ENCODE measurements at regions not wholly inside any gene's neighbourhood (a gene's known extent, or its start where the extent isn't known, plus 50 kb on each side); places are given as distances from the start of the nearest gene placed in this dataset.

DNA sequence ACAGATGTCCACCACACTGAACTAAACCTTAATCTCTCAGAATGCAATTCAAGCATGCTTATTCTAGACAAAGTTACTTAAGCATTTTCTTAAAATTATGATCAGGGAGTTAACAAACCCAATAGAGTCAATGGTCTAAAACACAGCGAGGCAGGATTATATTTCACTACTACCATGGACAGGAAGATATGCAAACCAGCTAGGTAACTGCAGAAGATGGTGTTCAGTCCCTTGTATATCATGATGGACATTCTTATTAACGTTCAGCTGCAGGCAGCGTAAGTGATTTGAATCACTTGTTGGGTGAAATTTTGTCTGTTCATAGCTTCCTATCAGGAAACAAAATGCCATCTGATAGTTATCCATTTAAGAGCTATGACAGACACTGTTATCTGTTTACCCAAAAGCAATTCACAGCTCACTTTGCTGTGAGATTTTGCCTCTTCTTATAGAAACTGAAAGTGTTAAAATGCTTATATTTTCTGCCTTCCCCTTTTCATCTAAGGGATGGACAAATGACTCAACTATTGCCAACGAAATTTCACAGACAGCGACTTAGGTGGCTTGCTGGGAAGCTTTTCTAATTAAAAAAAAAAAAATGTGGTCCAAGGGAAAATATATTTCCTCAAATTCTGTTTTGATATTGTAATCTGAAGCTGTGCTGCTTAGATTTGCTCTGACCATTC lies 591.9 kb downstream of the DACH1 start:
- no peaks in the 10 kb centered on the region for H3K27me3 Mint-ChIP-seq
- no peak overlapping the region for H3K4me3 Mint-ChIP-seq
- no peaks in the 10 kb centered on the region for H3K36me3 Mint-ChIP-seq
- DNase-seq, result no peak
- no peak overlapping the region for H3K27ac Mint-ChIP-seq
- no peaks in the 10 kb centered on the region for H3K4me1 Mint-ChIP-seq
- CTCF ChIA-PET, result interaction anchor here (0.7 kb wide), 1 partner anchor 61 kb away, joined by 3 read pairs; no protein-coding TSS in a partner anchor
- no peaks in the 10 kb centered on the region for H3K9me3 Mint-ChIP-seq

DNA sequence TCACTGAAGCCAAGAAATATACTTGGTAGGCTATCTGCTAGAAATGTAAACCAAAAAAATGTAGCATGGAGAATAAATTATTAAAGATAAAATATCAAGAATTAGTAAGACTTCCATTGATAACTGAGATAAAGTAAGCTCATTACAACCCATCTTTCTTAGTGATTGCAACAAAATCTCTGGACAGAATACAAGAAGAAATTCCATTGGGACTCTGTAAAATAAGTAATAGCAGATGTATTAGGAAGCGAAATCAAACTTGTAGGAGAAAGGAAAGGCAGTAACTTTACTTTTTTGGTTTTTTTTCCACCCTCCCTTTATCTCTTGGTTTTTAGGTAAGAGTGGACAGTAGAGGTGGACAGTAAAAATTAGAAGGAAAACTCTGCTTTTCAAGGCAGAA lies 605.7 kb downstream of the DACH1 start:
- CTCF ChIA-PET, result no interaction called here

DNA sequence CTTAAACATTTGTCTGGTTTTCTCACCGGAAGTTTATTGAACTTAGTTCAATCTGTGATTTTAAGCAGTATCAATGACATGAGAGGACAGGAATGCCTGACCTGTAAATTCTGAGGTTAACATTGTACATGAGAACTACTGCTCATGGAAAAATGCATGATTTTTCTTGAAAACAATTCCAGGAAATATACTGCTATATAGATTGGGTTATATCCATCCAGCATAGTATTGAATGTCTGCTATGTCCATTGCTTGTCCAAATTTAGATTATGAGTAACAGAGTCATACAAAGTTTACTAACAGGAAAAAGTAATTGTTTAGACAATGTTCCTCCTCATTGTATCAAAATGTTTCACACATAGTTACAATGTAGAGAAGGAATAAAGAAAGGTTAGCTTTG lies 606.8 kb downstream of the DACH1 start:
- no peak overlapping the region for H3K27ac Mint-ChIP-seq
- H3K4me1 Mint-ChIP-seq, result no peaks in the 10 kb centered on the region
- no peaks in the 10 kb centered on the region for H3K36me3 Mint-ChIP-seq
- H3K4me3 Mint-ChIP-seq, result no peak overlapping the region
- CTCF ChIA-PET, result no interaction called here
- DNase-seq, result no peak
- no peaks in the 10 kb centered on the region for H3K9me3 Mint-ChIP-seq
- no peaks in the 10 kb centered on the region for H3K27me3 Mint-ChIP-seq

More for the DNA sequence above, 605.7 kb downstream of the DACH1 start:
- Mint-ChIP-seq H3K4me3 (no peak overlapping the region), H3K4me1 (no peaks in the 10 kb centered on the region), H3K27me3 (no peaks in the 10 kb centered on the region), H3K36me3 (no peaks in the 10 kb centered on the region), H3K27ac (no peak overlapping the region), H3K9me3 (no peaks in the 10 kb centered on the region)
- no peak for DNase-seq

- DNase-seq, result no peak
- no peak overlapping the region for H3K4me3 Mint-ChIP-seq
- CTCF ChIA-PET, result no interaction called here
- H3K27ac Mint-ChIP-seq, result no peak overlapping the region
- no peaks in the 10 kb centered on the region for H3K27me3 Mint-ChIP-seq
- no peaks in the 10 kb centered on the region for H3K4me1 Mint-ChIP-seq
- no peaks in the 10 kb centered on the region for H3K36me3 Mint-ChIP-seq
- H3K9me3 Mint-ChIP-seq, result no peaks in the 10 kb centered on the region
Measured at GRCh38 chr13:71255633-71256032, 611.4 kb downstream of the DACH1 start.

- Mint-ChIP-seq H3K27me3 (no peaks in the 10 kb centered on the region), H3K4me3 (no peak overlapping the region), H3K9me3 (no peaks in the 10 kb centered on the region), H3K36me3 (no peaks in the 10 kb centered on the region), H3K27ac (no peak overlapping the region), H3K4me1 (no peaks in the 10 kb centered on the region)
- CTCF ChIA-PET, result no interaction called here
- no peak for DNase-seq
Measured at GRCh38 chr13:71254384-71254783, 612.6 kb downstream of the DACH1 start.

DNA sequence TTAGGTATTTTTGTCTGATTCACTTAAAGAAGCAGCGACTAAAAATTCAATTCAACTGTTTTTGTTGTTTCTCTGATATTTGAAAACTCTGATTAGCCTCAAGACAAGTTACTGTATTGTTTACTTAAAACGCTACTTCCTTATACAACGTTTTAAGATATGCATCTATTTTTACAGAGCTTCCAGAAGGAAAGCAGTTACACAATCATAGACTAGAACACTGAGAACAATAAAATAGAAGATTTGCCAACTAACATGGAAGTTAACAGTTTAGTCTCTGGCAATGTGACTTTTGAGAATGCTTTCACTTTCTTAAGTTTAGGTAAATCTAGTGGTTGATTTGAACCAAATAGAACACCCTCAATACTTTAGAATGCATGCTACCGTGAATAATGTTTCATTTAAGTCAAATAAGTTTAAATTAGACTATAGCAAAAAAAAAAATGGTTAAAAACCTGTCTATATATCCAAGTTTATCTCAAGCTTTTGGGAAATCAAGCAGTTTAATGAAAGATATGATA lies 614.8 kb downstream of the DACH1 start:
- Mint-ChIP-seq H3K36me3 (no peaks in the 10 kb centered on the region), H3K4me3 (no peak overlapping the region), H3K4me1 (no peaks in the 10 kb centered on the region), H3K27ac (no peak overlapping the region), H3K27me3 (no peaks in the 10 kb centered on the region), H3K9me3 (no peaks in the 10 kb centered on the region)
- CTCF ChIA-PET, result no interaction called here
- DNase-seq, result no peak

GRCh38 chr13:71251292-71251951 lies 615.6 kb downstream of the DACH1 start:
- H3K36me3 Mint-ChIP-seq, result no peaks in the 10 kb centered on the region
- no peaks in the 10 kb centered on the region for H3K9me3 Mint-ChIP-seq
- CTCF ChIA-PET, result interaction anchor here (0.6 kb wide), 1 partner anchor 83 kb away, joined by 3 read pairs; no protein-coding TSS in a partner anchor
- no peak overlapping the region for H3K4me3 Mint-ChIP-seq
- H3K27me3 Mint-ChIP-seq, result no peaks in the 10 kb centered on the region
- H3K4me1 Mint-ChIP-seq, result no peaks in the 10 kb centered on the region
- no peak for DNase-seq
- no peak overlapping the region for H3K27ac Mint-ChIP-seq

DNA sequence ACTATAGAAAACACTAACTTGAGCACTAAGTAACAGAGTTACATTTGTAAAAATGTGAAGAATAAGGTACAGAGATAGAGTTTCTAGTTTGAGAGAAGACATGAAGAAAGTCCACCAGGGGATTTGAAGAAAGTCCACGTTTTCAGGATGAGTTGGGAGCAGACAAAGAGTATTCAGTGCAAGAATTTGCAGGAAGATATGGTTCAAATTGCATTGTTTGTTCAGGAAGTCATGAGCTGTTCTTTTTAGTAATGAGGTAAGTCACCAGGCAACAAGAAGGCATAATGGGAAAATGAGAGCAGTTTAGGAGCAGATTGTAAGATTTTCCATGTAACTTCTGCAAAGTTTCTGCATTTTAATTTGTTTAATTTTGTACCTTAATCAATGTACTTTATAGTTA lies 618.0 kb downstream of the DACH1 start:
- DNase-seq, result no peak
- CTCF ChIA-PET, result no interaction called here
- Mint-ChIP-seq H3K27ac (no peak overlapping the region), H3K4me3 (no peak overlapping the region), H3K27me3 (no peaks in the 10 kb centered on the region), H3K4me1 (no peaks in the 10 kb centered on the region), H3K36me3 (no peaks in the 10 kb centered on the region), H3K9me3 (no peaks in the 10 kb centered on the region)

- Mint-ChIP-seq H3K4me1 (no peaks in the 10 kb centered on the region), H3K27me3 (no peaks in the 10 kb centered on the region), H3K4me3 (no peak overlapping the region), H3K27ac (no peak overlapping the region), H3K9me3 (no peaks in the 10 kb centered on the region), H3K36me3 (no peaks in the 10 kb centered on the region)
- CTCF ChIA-PET, result no interaction called here
- DNase-seq, result no peak
Measured at GRCh38 chr13:71244161-71244560, 622.8 kb downstream of the DACH1 start.

DNA sequence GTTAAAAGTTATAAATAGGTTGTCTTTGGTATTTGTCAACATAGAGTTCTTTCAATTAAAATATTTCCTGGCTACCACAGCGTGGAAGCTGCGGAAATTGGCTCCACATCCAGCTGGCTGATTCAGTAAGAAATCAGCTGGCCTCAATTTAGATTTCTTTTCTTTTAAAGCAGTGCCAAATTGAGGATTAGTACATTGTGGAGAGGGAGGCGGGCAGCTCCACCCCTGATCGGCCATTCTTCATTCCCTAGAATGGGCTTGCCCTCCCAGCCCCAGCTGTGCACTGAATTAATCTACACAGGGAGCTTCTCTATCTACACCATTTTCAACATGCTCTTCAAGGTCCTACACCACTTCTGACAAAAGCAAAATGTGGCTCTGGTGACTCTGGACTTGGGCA lies 624.8 kb downstream of the DACH1 start:
- Mint-ChIP-seq H3K4me1 (no peaks in the 10 kb centered on the region), H3K27me3 (no peaks in the 10 kb centered on the region), H3K36me3 (no peaks in the 10 kb centered on the region), H3K27ac (no peak overlapping the region), H3K4me3 (no peak overlapping the region), H3K9me3 (no peaks in the 10 kb centered on the region)
- CTCF ChIA-PET, result no interaction called here
- no peak for DNase-seq

DNA sequence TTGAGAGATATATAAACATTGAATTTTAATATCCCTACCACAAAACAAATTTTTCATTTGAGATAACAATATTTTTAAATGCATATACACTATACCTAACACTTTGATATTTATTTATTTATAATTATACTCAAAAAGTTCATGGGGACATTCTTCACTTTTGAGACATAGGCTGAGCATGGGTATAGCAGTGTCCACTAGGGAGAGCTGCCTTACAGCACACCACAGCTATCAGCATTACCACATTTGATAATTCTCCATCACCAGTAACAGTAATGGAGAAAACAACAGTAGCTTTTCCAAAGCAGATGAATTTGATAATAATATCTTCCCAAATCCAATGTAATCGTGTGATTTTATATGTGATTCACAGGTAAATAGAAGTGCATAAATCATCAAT lies 626.1 kb downstream of the DACH1 start:
- CTCF ChIA-PET, result no interaction called here
- H3K4me3 Mint-ChIP-seq, result no peak overlapping the region
- no peaks in the 10 kb centered on the region for H3K36me3 Mint-ChIP-seq

DNA sequence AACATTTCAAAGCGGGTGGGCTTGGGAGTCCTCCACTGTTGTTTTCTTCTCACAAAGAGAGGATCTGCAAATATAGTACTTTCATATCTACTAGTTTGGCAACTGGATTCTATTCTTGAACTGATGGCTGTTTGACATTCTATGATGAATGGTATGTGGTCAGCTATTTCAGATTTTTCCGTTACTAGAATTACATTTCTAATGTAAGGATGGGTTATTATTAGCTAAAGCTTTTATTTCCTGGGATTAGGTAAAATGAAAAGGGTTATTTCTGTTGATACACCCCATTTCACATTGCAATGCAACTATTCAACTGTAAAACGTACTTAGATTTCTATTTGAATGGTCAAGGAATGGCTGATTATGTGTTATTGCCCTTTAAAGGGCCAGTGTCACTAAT lies 629.7 kb downstream of the DACH1 start:
- no peak for DNase-seq
- no peaks in the 10 kb centered on the region for H3K4me1 Mint-ChIP-seq
- H3K4me3 Mint-ChIP-seq, result no peak overlapping the region
- H3K9me3 Mint-ChIP-seq, result no peaks in the 10 kb centered on the region
- H3K27me3 Mint-ChIP-seq, result no peaks in the 10 kb centered on the region
- H3K36me3 Mint-ChIP-seq, result no peaks in the 10 kb centered on the region
- CTCF ChIA-PET, result no interaction called here
- H3K27ac Mint-ChIP-seq, result no peak overlapping the region

More for the DNA sequence above, 626.1 kb downstream of the DACH1 start:
- Mint-ChIP-seq H3K4me1 (no peaks in the 10 kb centered on the region), H3K27ac (no peak overlapping the region), H3K27me3 (no peaks in the 10 kb centered on the region), H3K9me3 (no peaks in the 10 kb centered on the region)
- no peak for DNase-seq

DNA sequence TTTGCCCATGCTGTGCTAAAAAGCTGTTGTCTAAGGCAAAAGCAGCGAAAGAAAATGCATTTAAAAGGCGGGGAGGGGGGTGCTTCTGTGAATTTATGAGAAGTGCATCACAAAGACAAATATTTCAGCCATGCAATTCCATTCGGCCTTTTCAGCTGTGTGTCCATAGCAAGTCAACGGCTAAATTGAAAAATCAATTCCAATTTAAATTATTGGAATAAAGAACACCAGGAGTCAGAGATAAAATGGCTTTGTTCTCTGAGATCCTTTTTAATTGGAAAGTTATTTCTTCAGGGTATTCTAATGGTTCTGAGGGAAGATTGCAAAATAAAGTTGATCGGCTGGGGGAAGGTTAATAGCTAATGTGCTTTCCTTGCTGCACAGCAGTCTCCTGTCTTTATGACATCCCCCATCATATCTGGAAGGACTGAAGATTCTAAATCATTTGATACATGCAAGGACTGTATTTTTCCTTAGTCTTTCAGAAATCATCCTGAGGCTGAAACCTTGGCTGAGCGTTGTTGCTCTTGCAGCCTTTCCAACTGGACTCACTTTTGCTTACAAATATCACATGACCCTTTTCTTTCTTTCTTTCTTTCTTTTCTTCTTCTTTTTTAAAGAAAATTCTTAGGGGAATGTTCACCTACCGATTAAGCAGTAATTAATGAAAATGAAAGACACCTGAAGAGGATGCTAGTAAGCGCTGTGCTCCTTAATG lies 647.1 kb downstream of the DACH1 start:
- CTCF ChIA-PET, result no interaction called here

GRCh38 chr13:71218960-71219359 lies 648.0 kb downstream of the DACH1 start:
- H3K27me3 Mint-ChIP-seq, result no peaks in the 10 kb centered on the region
- H3K4me3 Mint-ChIP-seq, result no peak overlapping the region
- no peaks in the 10 kb centered on the region for H3K36me3 Mint-ChIP-seq
- DNase-seq, result no peak
- no peaks in the 10 kb centered on the region for H3K4me1 Mint-ChIP-seq
- no peaks in the 10 kb centered on the region for H3K9me3 Mint-ChIP-seq
- CTCF ChIA-PET, result no interaction called here
- H3K27ac Mint-ChIP-seq, result no peak overlapping the region

More for the DNA sequence above, 647.1 kb downstream of the DACH1 start:
- H3K9me3 Mint-ChIP-seq, result no peaks in the 10 kb centered on the region
- peak overlapping the region; percentile 42 for H3K27ac Mint-ChIP-seq
- no peak overlapping the region for H3K4me3 Mint-ChIP-seq
- H3K4me1 Mint-ChIP-seq, result no peaks in the 10 kb centered on the region
- H3K27me3 Mint-ChIP-seq, result no peaks in the 10 kb centered on the region
- no peak for DNase-seq
- no peaks in the 10 kb centered on the region for H3K36me3 Mint-ChIP-seq

DNA sequence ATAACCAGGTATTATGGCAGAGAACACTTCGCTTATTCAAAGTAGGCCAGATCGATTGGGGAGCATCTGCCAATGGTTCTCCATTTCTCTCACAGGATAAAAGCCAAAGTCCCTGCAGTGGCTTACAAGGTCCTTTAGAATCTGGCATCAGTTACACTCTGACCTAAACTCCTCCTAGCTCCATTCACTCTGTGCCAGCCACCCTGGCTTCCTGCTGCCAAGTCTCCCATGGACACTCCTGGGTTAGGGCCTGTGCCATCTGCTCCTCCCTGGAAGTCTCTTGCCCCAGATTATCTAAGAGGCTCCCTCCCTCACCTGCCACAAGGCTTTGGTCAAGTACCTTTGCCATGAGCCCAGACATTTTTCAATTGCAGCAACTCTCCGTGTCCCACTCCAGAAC lies 649.2 kb downstream of the DACH1 start:
- H3K27ac Mint-ChIP-seq, result no peak overlapping the region
- H3K4me3 Mint-ChIP-seq, result no peak overlapping the region
- H3K27me3 Mint-ChIP-seq, result no peaks in the 10 kb centered on the region
- H3K36me3 Mint-ChIP-seq, result no peaks in the 10 kb centered on the region
- DNase-seq, result no peak
- no peaks in the 10 kb centered on the region for H3K9me3 Mint-ChIP-seq
- CTCF ChIA-PET, result no interaction called here
- H3K4me1 Mint-ChIP-seq, result no peaks in the 10 kb centered on the region
